Upper lobe of left lung (tissue), 4 donors: ENCODE measurements at regions not wholly inside any gene's neighbourhood (a gene's known extent, or its start where the extent isn't known, plus 50 kb on each side); places are given as distances from the start of the nearest gene placed in this dataset.

Experiments
- CTCF ChIP-seq, 6 experiments: fragments of 450-650 bp in 4 of 6; fragments of 200-600 bp in 2 of 6; sonication (generic) in 2 of 6; IDR thresholded peaks; one replicate each; pipeline ENCODE4 v1.5.1; 2016 to 2019; ENCODE audit warnings: antibody characterized with exemption in 6 of 6
- POLR2AphosphoS5 ChIP-seq, 2 donors: sonication (generic); formaldehyde crosslinking; IDR thresholded peaks; one replicate each; pipeline ENCODE4 v1.5.1; 2017; ENCODE audit warnings: antibody characterized with exemption in 2 of 2

GRCh38 chr18:22814329-22814703 is 118.8 kb upstream of the RBBP8 start:
- TF ChIP-seq CTCF (IDR thresholded peaks at IDR 0.05) (no peak), POLR2AphosphoS5 (IDR thresholded peaks at IDR 0.05) (no peak)
